H1 (cell line): ENCODE measurements at regions not wholly inside any gene's neighbourhood (a gene's known extent, or its start where the extent isn't known, plus 50 kb on each side); places are given as distances from the start of the nearest gene placed in this dataset.

Experiments used
- CTCF ChIA-PET: fragments of 300-600 bp; sonication (Branson Sonifier 250); formaldehyde crosslinking; loops from one replicate; lab custom pipeline; 2021; ENCODE audit not compliant: partially characterized antibody; lab: Charles Lee
- POLR2A ChIA-PET: fragments of 300-600 bp; sonication (Branson Sonifier 250); formaldehyde crosslinking; loops from one replicate; lab custom pipeline; 2021; ENCODE audit warnings: inconsistent platforms; ENCODE audit not compliant: partially characterized antibody; lab: Charles Lee
- DNase-seq, 2 experiments: peaks; one replicate each; pipeline versions ENCODE4 v3.0.0 to v3.0.0-alpha.2; 2010 to 2022; ENCODE audit warnings: low spot score in 2 of 2, low read depth in 1 of 2, mixed read lengths in 1 of 2
- FAIRE-seq: peaks from 2 replicates; lab custom pipeline; 2011; peaks lifted over from hg19 to GRCh38; lab: Jason Lieb, UNC
- H2AFZ ChIP-seq: 2 replicates; pipeline ENCODE4 v1.8.1; 2012; ENCODE audit warnings: low read length, inconsistent platforms
- H2AK5ac ChIP-seq: 2 replicates; pipeline ENCODE4 v1.6.1; 2013; ENCODE audit warnings: low read depth, low read length
- H2BK120ac ChIP-seq: replicated peaks from 2 replicates; pipeline ENCODE3; 2013; ENCODE audit warnings: low read depth, low read length, inconsistent platforms
- H2BK12ac ChIP-seq: 2 replicates; pipeline ENCODE4 v1.6.1; 2013; ENCODE audit warnings: low read depth, low read length
- H2BK15ac ChIP-seq: 2 replicates; pipeline ENCODE4 v1.6.1; 2013; ENCODE audit warnings: low read length
- H2BK20ac ChIP-seq: 2 replicates; pipeline ENCODE4 v1.6.1; 2013; ENCODE audit warnings: low read length
- H2BK5ac ChIP-seq: 2 replicates; pipeline ENCODE4 v1.6.1; 2013; ENCODE audit warnings: low read depth, low read length
- H3K14ac ChIP-seq: 2 replicates; pipeline ENCODE4 v1.6.1; 2013; ENCODE audit warnings: inconsistent platforms; ENCODE audit not compliant: insufficient read length
- H3K18ac ChIP-seq: 2 replicates; pipeline ENCODE4 v1.6.1; 2013; ENCODE audit warnings: low read length; ENCODE audit errors: extremely low read depth
- H3K23ac ChIP-seq: 2 replicates; pipeline ENCODE4 v1.6.1; 2013; ENCODE audit warnings: inconsistent platforms; ENCODE audit not compliant: insufficient read length
- H3K23me2 ChIP-seq: 2 replicates; pipeline ENCODE4 v1.6.1; 2013; ENCODE audit warnings: low read depth, low read length
- H3K27ac ChIP-seq: 2 replicates; pipeline ENCODE4 v1.6.1; 2011; ENCODE audit warnings: low read depth, low read length, inconsistent platforms
- H3K27me3 ChIP-seq, 4 experiments: replicated peaks in 1 of 4; 1 replicate in 1 of 4; 2 replicates in 3 of 4; pipeline versions ENCODE4 v1.6.1 to v1.8.1; 2011 to 2013; ENCODE audit warnings: low read length in 3 of 4, mild to moderate bottlenecking in 3 of 4, inconsistent platforms in 2 of 4, mixed read lengths in 2 of 4, moderate library complexity in 1 of 4; ENCODE audit not compliant: control insufficient read depth in 3 of 4, insufficient read depth in 3 of 4; ENCODE audit errors: extremely low read depth in 1 of 4
- H3K36me3 ChIP-seq, 4 experiments: 2 replicates each; pipeline versions ENCODE4 v1.6.1 to v1.8.1; 2011 to 2013; ENCODE audit warnings: mild to moderate bottlenecking in 4 of 4, low read length in 3 of 4, moderate library complexity in 2 of 4, control low read depth in 1 of 4, inconsistent platforms in 1 of 4; ENCODE audit not compliant: insufficient read depth in 4 of 4, control insufficient read depth in 2 of 4
- H3K4ac ChIP-seq: replicated peaks from 2 replicates; pipeline ENCODE3; 2013; ENCODE audit warnings: low read length, low read depth, mixed read lengths, inconsistent platforms; ENCODE audit not compliant: insufficient read length
- H3K4me1 ChIP-seq, 4 experiments: replicated peaks in 1 of 4; 1 replicate in 1 of 4; 2 replicates in 3 of 4; pipeline versions ENCODE4 v1.6.1 to v1.8.1; 2011 to 2013; ENCODE audit warnings: low read length in 3 of 4, inconsistent platforms in 2 of 4, mixed read lengths in 1 of 4; ENCODE audit not compliant: insufficient read depth in 4 of 4, control insufficient read depth in 3 of 4
- H3K4me2 ChIP-seq, 2 experiments: 2 replicates each; pipeline versions ENCODE4 v1.6.1 to v1.8.1; 2011 to 2013; ENCODE audit warnings: low read depth in 2 of 2, low read length in 2 of 2, control low read depth in 1 of 2, inconsistent platforms in 1 of 2, mild to moderate bottlenecking in 1 of 2; ENCODE audit not compliant: insufficient read depth in 1 of 2
- H3K4me3 ChIP-seq, 4 experiments: fragments of 200-600, 300-600 bp in 1 of 4; sonication (generic), shearing (Covaris generic), sonication (Bioruptor Twin) in 1 of 4; 2 replicates each; pipeline versions ENCODE4 v1.5.1 to v1.8.1; 2011 to 2016; ENCODE audit warnings: low read length in 4 of 4, low read depth in 3 of 4, control low read depth in 2 of 4, inconsistent platforms in 2 of 4, mild to moderate bottlenecking in 2 of 4, mixed read lengths in 1 of 4, moderate library complexity in 1 of 4; ENCODE audit not compliant: insufficient read depth in 2 of 4; ENCODE audit errors: extremely low read depth in 1 of 4
- H3K56ac ChIP-seq: replicated peaks from 2 replicates; pipeline ENCODE3; 2013; ENCODE audit warnings: low read depth, mild to moderate bottlenecking, mixed read lengths, low read length, inconsistent platforms; ENCODE audit not compliant: insufficient read length
- H3K79me1 ChIP-seq: 2 replicates; pipeline ENCODE4 v1.6.1; 2013; ENCODE audit warnings: low read depth, low read length, control low read depth
- H3K79me2 ChIP-seq, 2 experiments: 2 replicates each; pipeline versions ENCODE4 v1.6.1 to v1.8.1; 2012 to 2013; ENCODE audit warnings: low read length in 2 of 2, mild to moderate bottlenecking in 2 of 2, inconsistent platforms in 1 of 2; ENCODE audit not compliant: insufficient read depth in 2 of 2, control insufficient read depth in 1 of 2
- H3K9ac ChIP-seq, 4 experiments: replicated peaks in 1 of 4; 1 replicate in 1 of 4; 2 replicates in 3 of 4; pipeline versions ENCODE4 v1.6.1 to v1.8.1; 2011 to 2013; ENCODE audit warnings: low read depth in 3 of 4, low read length in 3 of 4, control low read depth in 2 of 4, mild to moderate bottlenecking in 2 of 4, moderate library complexity in 2 of 4, inconsistent platforms in 1 of 4; ENCODE audit errors: extremely low read depth in 1 of 4
- H3K9me3 ChIP-seq, 2 experiments: 2 replicates each; pipeline versions ENCODE4 v1.6.1 to v1.8.1; 2012 to 2013; ENCODE audit warnings: mild to moderate bottlenecking in 2 of 2, moderate library complexity in 2 of 2, control low read depth in 1 of 2, inconsistent platforms in 1 of 2, low read depth in 1 of 2, low read length in 1 of 2, mixed read lengths in 1 of 2; ENCODE audit not compliant: insufficient read depth in 2 of 2
- H4K20me1 ChIP-seq, 2 experiments: replicated peaks in 1 of 2; 2 replicates each; pipeline versions ENCODE3 to v1.8.1; 2011 to 2013; ENCODE audit warnings: inconsistent platforms in 2 of 2, low read length in 2 of 2, mild to moderate bottlenecking in 1 of 2; ENCODE audit not compliant: insufficient read depth in 2 of 2, control insufficient read depth in 1 of 2
- H4K5ac ChIP-seq: 2 replicates; pipeline ENCODE4 v1.6.1; 2013; ENCODE audit warnings: low read length, low read depth, mixed read lengths, inconsistent platforms; ENCODE audit not compliant: insufficient read length
- H4K8ac ChIP-seq: 2 replicates; pipeline ENCODE4 v1.8.0; 2013; ENCODE audit warnings: mild to moderate bottlenecking, moderate library complexity, low read length, inconsistent platforms; ENCODE audit not compliant: insufficient read depth; ENCODE audit errors: extremely low read depth
- H4K91ac ChIP-seq: replicated peaks from 2 replicates; pipeline ENCODE3; 2013; ENCODE audit warnings: low read length, mixed read lengths, inconsistent platforms; ENCODE audit not compliant: insufficient read length
- BCL11A ChIP-seq, 2 experiments: IDR thresholded peaks; one replicate each; pipeline ENCODE4 v1.6.1; 2011; ENCODE audit warnings: low read depth in 2 of 2, low read length in 2 of 2, mild to moderate bottlenecking in 2 of 2
- CREB1 ChIP-seq: IDR thresholded peaks from 2 replicates; pipeline ENCODE4 v1.6.1; 2012; ENCODE audit warnings: inconsistent platforms
- CTCF ChIP-seq, 3 experiments: IDR thresholded peaks; 1 replicate in 2 of 3; 2 replicates in 1 of 3; pipeline versions ENCODE4 v1.5.1 to v1.6.1; 2011; ENCODE audit warnings: low read length in 3 of 3, mild to moderate bottlenecking in 3 of 3, inconsistent platforms in 2 of 3, low read depth in 1 of 3, moderate library complexity in 1 of 3; ENCODE audit not compliant: insufficient read depth in 1 of 3; ENCODE audit errors: control extremely low read depth in 1 of 3
- POLR2AphosphoS5 ChIP-seq: IDR thresholded peaks from 2 replicates; pipeline ENCODE4 v1.6.1; 2011; ENCODE audit warnings: low read depth, low read length
- RNF2 ChIP-seq: fragments of 200-900, 300-1000 bp; sonication (generic); IDR thresholded peaks from 2 replicates; pipeline ENCODE4 v1.7.1; 2016; ENCODE audit warnings: borderline replicate concordance, low read depth, mild to moderate bottlenecking, antibody characterized with exemption, low read length; ENCODE audit not compliant: poor library complexity, severe bottlenecking; ENCODE audit errors: missing control alignments
- SIRT6 ChIP-seq: IDR thresholded peaks from one replicate; pipeline ENCODE4 v1.7.1; 2012; ENCODE audit warnings: low read length, inconsistent platforms
- SRF ChIP-seq: IDR thresholded peaks from 2 replicates; pipeline ENCODE4 v1.6.1; 2011; ENCODE audit warnings: mild to moderate bottlenecking, low read depth, low read length, moderate library complexity
- TBP ChIP-seq: IDR thresholded peaks from 2 replicates; pipeline ENCODE4 v1.6.1; 2011; ENCODE audit warnings: low read depth, low read length, improper control_type of control experiment
- WGBS, 2 experiments: shearing (Covaris generic) in 1 of 2; methylation state at CpG; one replicate each; pipeline versions ENCODE4 v1.1.6 to v1.1.7; 2013 to 2015; ENCODE audit warnings: low lambda C conversion rate in 2 of 2, mixed read lengths in 2 of 2, inconsistent platforms in 1 of 2, low coverage in 1 of 2, missing lambda C conversion rate in 1 of 2; ENCODE audit not compliant: insufficient replicate concordance in 2 of 2, insufficient coverage in 1 of 2, insufficient read length in 1 of 2; ENCODE audit errors: extremely low coverage in 1 of 2, missing lambda C conversion rate in 1 of 2; 5-methylcytosine and 5-hydroxymethylcytosine counted together

- Histone ChIP-seq H2AK5ac (no peak overlapping the region), H3K9ac (no peak overlapping the region), H4K20me1 (no peaks in the 10 kb centered on the region), H4K5ac (no peak overlapping the region), H3K27me3 (no peaks in the 10 kb centered on the region), H2BK15ac (no peak overlapping the region), H3K4me1 (no peaks in the 10 kb centered on the region), H2BK20ac (no peak overlapping the region), H3K56ac (no peak overlapping the region), H3K79me1 (no peaks in the 10 kb centered on the region), H2AFZ (no peak overlapping the region), H3K18ac (no peak overlapping the region), H3K9me3 (peaks cover 1% of the 10 kb centered on the region in 2 experiments; a peak in 3 of 4 replicates), H3K4ac (no peak overlapping the region), H3K4me2 (no peak overlapping the region), H4K8ac (no peak overlapping the region), H3K14ac (no peak overlapping the region), H3K27ac (no peak overlapping the region), H3K4me3 (no peak overlapping the region), H4K91ac (no peak overlapping the region), H3K36me3 (no peaks in the 10 kb centered on the region), H2BK5ac (no peak overlapping the region), H3K23ac (no peak overlapping the region), H3K79me2 (no peaks in the 10 kb centered on the region), H2BK12ac (no peak overlapping the region), H2BK120ac (no peak overlapping the region), H3K23me2 (no peaks in the 10 kb centered on the region)
- 49% methylated on average over 3 of the region's 3 CpGs; no CpG with 5 or more reads in 1 of the 2 experiments for WGBS, 2 experiments
- no peak for DNase-seq
- POLR2A ChIA-PET = no interaction called here
- CTCF ChIA-PET = interaction anchor here (0.6 to 5.8 kb wide), 8 partner anchors 78 to 1411 kb away, joined by 3 to 62 read pairs (median 4); no protein-coding TSS in a partner anchor
- FAIRE-seq = no peak
- TF ChIP-seq POLR2AphosphoS5 (no peak), CREB1 (no peak), RNF2 (no peak), SRF (no peak), BCL11A (IDR thresholded peaks at IDR 0.05; ENCODE audit: low read depth in 2 of 2, low read length in 2 of 2) (no peak), TBP (no peak), CTCF (IDR thresholded peaks at IDR 0.05; ENCODE audit: control extremely low read depth in 1 of 3, insufficient read depth in 1 of 3, low read depth in 1 of 3, low read length in 3 of 3) (peak in 1 of 3 experiments; percentile 1; a peak in 2 of 4 replicates), SIRT6 (no peak)
These were observed 592.5 kb downstream of the ARL4A start for GRCh38 chr7:13279854-13280435.
